Esophagus muscularis mucosa (tissue), 4 donors: ENCODE measurements at regions not wholly inside any gene's neighbourhood (a gene's known extent, or its start where the extent isn't known, plus 50 kb on each side); places are given as distances from the start of the nearest gene placed in this dataset.
"Not testable (repeated sequence)": the region's sequence is repeated elsewhere in the genome, so short reads cannot be mapped to it uniquely, and the experiment has no call there.

Experiments used
- DNase-seq: peaks from one replicate; pipeline ENCODE4 v3.0.0-alpha.2; 2017; ENCODE audit errors: extremely low spot score
- H3K27ac ChIP-seq, 4 donors: fragments of 200-600 bp; sonication (generic); replicated peaks in 1 of 4; 1 replicate in 3 of 4; 2 replicates in 1 of 4; pipeline ENCODE4 v1.5.1; 2016 to 2019; ENCODE audit warnings: mild to moderate bottlenecking in 1 of 4
- H3K27me3 ChIP-seq, 4 donors: fragments of 200-600 bp; sonication (generic); one replicate each; pipeline versions ENCODE4 v1.5.1 to v1.6.0; 2016 to 2019
- H3K36me3 ChIP-seq, 4 donors: fragments of 200-600 bp; sonication (generic); one replicate each; pipeline ENCODE4 v1.5.1; 2016 to 2019
- H3K4me1 ChIP-seq, 4 donors: fragments of 200-600 bp; sonication (generic); one replicate each; pipeline ENCODE4 v1.5.1; 2016 to 2019
- H3K4me3 ChIP-seq, 4 donors: fragments of 200-600 bp; sonication (generic); 1 replicate in 2 of 4; 2 replicates in 2 of 4; pipeline ENCODE4 v1.5.1; 2016 to 2019; ENCODE audit warnings: mild to moderate bottlenecking in 4 of 4, moderate library complexity in 1 of 4
- H3K9me3 ChIP-seq, 4 donors: fragments of 200-600 bp; sonication (generic); 1 replicate in 3 of 4; 2 replicates in 1 of 4; pipeline ENCODE4 v1.5.1; 2016 to 2019
- CTCF ChIP-seq, 3 experiments: fragments of 200-600 bp in 2 of 3; fragments of 450-650 bp in 1 of 3; sonication (generic) in 2 of 3; IDR thresholded peaks; one replicate each; pipeline ENCODE4 v1.5.1; 2017 to 2019; ENCODE audit warnings: antibody characterized with exemption in 3 of 3, mild to moderate bottlenecking in 2 of 3, moderate library complexity in 1 of 3
- EP300 ChIP-seq: sonication (generic); formaldehyde crosslinking; IDR thresholded peaks from one replicate; pipeline ENCODE4 v1.6.1; 2017; ENCODE audit warnings: antibody characterized with exemption
- POLR2A ChIP-seq: fragments of 450-650 bp; IDR thresholded peaks from one replicate; pipeline ENCODE4 v1.6.1; 2017; ENCODE audit warnings: antibody characterized with exemption, moderate library complexity, mild to moderate bottlenecking, low read depth
- POLR2AphosphoS5 ChIP-seq, 2 donors: sonication (generic); formaldehyde crosslinking; IDR thresholded peaks; one replicate each; pipeline ENCODE4 v1.6.1; 2017; ENCODE audit warnings: antibody characterized with exemption in 2 of 2
- WGBS: methylation state at CpG from one replicate; pipeline ENCODE4 v1.1.5; 2018; 5-methylcytosine and 5-hydroxymethylcytosine counted together
- intact Hi-C: fragments of 100-400 bp; cut with DNase I; formaldehyde crosslinking; loops from one replicate; pipeline ENCODE4 v1.15.1; 2023

DNA sequence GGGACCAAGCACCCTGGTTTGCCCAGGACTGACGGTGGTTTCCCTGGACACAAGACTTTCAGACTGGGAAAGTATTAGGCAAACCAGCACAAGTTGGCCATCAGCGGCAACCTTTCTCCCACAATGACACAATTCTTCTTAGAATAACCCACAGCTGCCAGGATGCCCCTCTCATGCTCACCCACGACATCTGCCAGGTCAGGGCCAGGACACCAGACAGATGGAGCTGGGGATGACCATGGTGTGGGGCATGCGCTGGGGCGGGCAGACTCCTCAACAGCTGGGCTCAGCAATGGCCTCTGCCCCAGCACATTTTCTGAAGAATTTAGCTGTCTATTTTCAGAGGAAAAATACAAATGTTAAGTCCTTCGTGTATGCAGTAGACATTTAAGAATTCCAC is 226.4 kb downstream of the FNDC1 start:
- intact Hi-C loops, result no loop called here
- 95% methylated on average over 4 of the region's 6 CpGs for WGBS
- H3K4me3 ChIP-seq, result no peak overlapping the region
- H3K9me3 ChIP-seq, result no peaks in the 10 kb centered on the region
- no peak overlapping the region for H3K27ac ChIP-seq
- no peaks in the 10 kb centered on the region for H3K27me3 ChIP-seq
- H3K4me1 ChIP-seq, result peaks cover 0 to 19% (median 14%) of the 10 kb centered on the region in 4 donors
- TF ChIP-seq POLR2AphosphoS5 (IDR thresholded peaks at IDR 0.05) (no peak), CTCF (IDR thresholded peaks at IDR 0.05) (no peak), EP300 (no peak), POLR2A (no peak)
- peak; percentile 81 for DNase-seq
- no peaks in the 10 kb centered on the region for H3K36me3 ChIP-seq

DNA sequence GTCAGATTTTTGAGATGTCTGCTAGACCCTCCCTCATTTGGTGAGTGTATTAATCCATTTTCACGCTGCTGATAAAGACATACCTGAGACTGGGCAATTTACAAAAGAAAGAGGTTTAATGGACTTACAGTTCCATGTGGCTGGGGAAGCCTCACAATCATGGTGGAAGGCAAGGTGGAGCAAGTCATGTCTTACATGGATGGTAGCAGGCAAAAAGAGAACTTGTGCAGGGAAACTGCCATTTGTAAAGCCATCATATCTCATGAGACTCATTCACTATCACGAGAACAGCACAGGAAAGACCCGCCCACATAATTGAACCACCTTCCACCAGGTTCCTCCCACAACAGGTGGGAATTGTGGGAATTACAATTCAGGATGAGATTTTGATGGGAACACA is 223.5 kb downstream of the FNDC1 start:
- H3K27me3 ChIP-seq, intact Hi-C loops, H3K36me3 ChIP-seq, H3K9me3 ChIP-seq, H3K27ac ChIP-seq, H3K4me3 ChIP-seq: not testable (repeated sequence)
- 79% methylated on average over 3 of the region's 3 CpGs for WGBS
- peaks cover 0 to 27% (median 22%) of the 10 kb centered on the region in 4 donors for H3K4me1 ChIP-seq
- DNase-seq, result peak; percentile 47

DNA sequence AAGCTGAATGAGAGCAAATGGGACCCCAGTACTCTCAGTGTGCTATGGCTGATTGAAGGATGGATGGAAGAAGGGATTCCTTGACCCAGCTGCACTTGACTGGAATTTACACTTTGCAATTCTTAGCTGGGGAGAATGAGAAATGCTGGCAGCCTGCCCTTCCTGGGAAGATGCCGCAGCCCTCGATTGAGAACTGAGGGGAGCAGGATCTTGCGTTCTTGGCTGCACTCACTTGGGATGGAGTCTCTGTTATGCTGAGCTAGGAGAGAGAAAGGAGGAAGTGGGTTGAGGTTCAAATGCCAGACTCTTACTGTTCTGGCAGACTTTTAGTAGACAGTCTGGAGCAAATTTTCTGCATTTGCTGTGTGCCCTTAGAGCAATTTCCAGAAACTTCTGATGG is 221.2 kb downstream of the FNDC1 start:
- Histone ChIP-seq H3K4me1 (peaks cover 0 to 27% (median 22%) of the 10 kb centered on the region in 4 donors), H3K27ac (peak overlapping the region in 1 of 4 donors; percentile 6), H3K4me3 (no peak overlapping the region)

GRCh38 chr6:159389695-159390094 is 220.5 kb downstream of the FNDC1 start:
- Histone ChIP-seq H3K27ac (no peak overlapping the region), H3K9me3 (no peaks in the 10 kb centered on the region), H3K27me3 (no peaks in the 10 kb centered on the region), H3K36me3 (no peaks in the 10 kb centered on the region), H3K4me1 (peaks cover 0 to 27% (median 22%) of the 10 kb centered on the region in 4 donors), H3K4me3 (no peak overlapping the region)
- DNase-seq, result no peak
- WGBS, result 45% methylated on average over 3 of the region's 3 CpGs
- TF ChIP-seq POLR2AphosphoS5 (IDR thresholded peaks at IDR 0.05), result no peak
- no peak for TF ChIP-seq CTCF (IDR thresholded peaks at IDR 0.05)
- no peak for TF ChIP-seq POLR2A
- intact Hi-C loops, result no loop called here

More for the DNA sequence above, 221.2 kb downstream of the FNDC1 start:
- DNase-seq, result peak; percentile 31
- H3K27me3 ChIP-seq, result no peaks in the 10 kb centered on the region
- 8% methylated on average over 3 of the region's 3 CpGs for WGBS
- no peaks in the 10 kb centered on the region for H3K9me3 ChIP-seq
- H3K36me3 ChIP-seq, result no peaks in the 10 kb centered on the region
- intact Hi-C loops, result no loop called here
- no peak for TF ChIP-seq CTCF (IDR thresholded peaks at IDR 0.05)
- TF ChIP-seq POLR2A, result no peak
- no peak for TF ChIP-seq POLR2AphosphoS5 (IDR thresholded peaks at IDR 0.05)
- no peak for TF ChIP-seq EP300

DNA sequence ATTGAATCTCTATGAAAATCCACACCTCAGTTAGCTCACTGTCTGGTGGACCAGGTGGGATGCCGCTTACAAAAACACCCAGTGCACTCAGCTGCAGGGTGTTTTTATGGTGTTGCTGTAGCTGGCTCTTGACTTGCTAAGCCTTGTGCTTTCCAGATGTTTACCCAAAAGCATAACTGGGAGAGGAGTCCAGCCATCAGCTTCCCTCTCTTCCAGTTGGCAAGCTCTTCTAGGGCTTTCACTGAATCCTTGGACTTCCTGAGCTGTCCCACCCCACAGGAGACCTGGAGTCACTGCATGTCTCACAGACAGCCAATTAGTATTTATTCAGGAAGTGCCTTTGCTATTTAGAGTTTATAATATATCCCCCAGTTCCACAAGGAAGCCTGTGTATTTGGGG is 210.9 kb downstream of the FNDC1 start:
- Histone ChIP-seq H3K27ac (no peak overlapping the region), H3K27me3 (no peaks in the 10 kb centered on the region), H3K9me3 (peaks cover 0 to 2% (median 0%) of the 10 kb centered on the region in 4 donors), H3K4me1 (peaks cover 0 to 33% (median 17%) of the 10 kb centered on the region in 4 donors), H3K36me3 (no peaks in the 10 kb centered on the region), H3K4me3 (no peak overlapping the region)
- 93% methylated on average over 1 of the region's 1 CpG for WGBS
- TF ChIP-seq EP300 (no peak), POLR2A (no peak), POLR2AphosphoS5 (IDR thresholded peaks at IDR 0.05) (no peak), CTCF (IDR thresholded peaks at IDR 0.05) (no peak)
- intact Hi-C loops, result no loop called here
- no peak for DNase-seq
